SH-SY5Y (cell line): ENCODE measurements at regions not wholly inside any gene's neighbourhood (a gene's known extent, or its start where the extent isn't known, plus 50 kb on each side); places are given as distances from the start of the nearest gene placed in this dataset.

Experiments used
- GATA2 ChIP-seq: IDR thresholded peaks from 2 replicates; pipeline ENCODE4 v1.6.1; 2011; ENCODE audit warnings: mild to moderate bottlenecking, low read depth, low read length
- GATA3 ChIP-seq: IDR thresholded peaks from 2 replicates; pipeline ENCODE4 v1.6.1; 2011; ENCODE audit warnings: low read depth, mild to moderate bottlenecking, low read length, moderate library complexity

DNA sequence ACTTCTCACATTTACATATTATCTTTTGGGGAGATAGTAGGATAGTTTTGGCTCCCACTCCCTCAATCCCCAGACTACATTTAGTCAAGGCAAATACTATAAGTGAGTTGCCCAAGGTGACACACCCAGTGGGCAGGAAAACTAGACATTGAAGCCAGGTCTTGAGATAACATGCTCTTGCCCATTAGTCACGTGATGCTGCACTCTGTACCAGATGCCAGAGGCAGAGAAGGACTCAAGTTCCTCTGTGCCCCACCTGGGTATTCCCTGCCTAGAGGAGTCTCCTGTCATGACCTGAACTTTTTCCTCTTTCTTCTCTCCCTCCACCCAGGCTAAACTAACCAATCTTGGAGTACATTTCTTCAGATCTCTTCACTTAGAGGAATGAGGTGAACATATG, 484.9 kb downstream of the BUD13 start:
- TF ChIP-seq GATA2 (no peak), GATA3 (no peak)
